Muscle of leg (tissue), 3 donors: ENCODE measurements at regions not wholly inside any gene's neighbourhood (a gene's known extent, or its start where the extent isn't known, plus 50 kb on each side); places are given as distances from the start of the nearest gene placed in this dataset.

Experiments
- DNase-seq: peaks from one replicate; pipeline ENCODE4 v3.0.0; 2013
- H3K27ac ChIP-seq: one replicate; pipeline ENCODE4 v1.5.1; 2013; ENCODE audit warnings: mild to moderate bottlenecking, low read length, control low read depth
- H3K27me3 ChIP-seq: one replicate; pipeline ENCODE4 v1.6.1; 2013; ENCODE audit warnings: low read length; ENCODE audit not compliant: control insufficient read depth, insufficient read depth
- H3K36me3 ChIP-seq: one replicate; pipeline ENCODE4 v1.6.1; 2013; ENCODE audit warnings: low read length; ENCODE audit not compliant: control insufficient read depth, insufficient read depth
- H3K4me1 ChIP-seq: one replicate; pipeline ENCODE4 v1.6.1; 2013; ENCODE audit warnings: low read length; ENCODE audit not compliant: control insufficient read depth, insufficient read depth
- H3K4me3 ChIP-seq: one replicate; pipeline ENCODE4 v1.5.1; 2013; ENCODE audit warnings: low read length, control low read depth
- H3K9me3 ChIP-seq: replicated peaks from 2 replicates; pipeline ENCODE4 v1.6.1; 2013; ENCODE audit warnings: low read depth, low read length; ENCODE audit not compliant: control insufficient read depth
- WGBS: methylation state at CpG from one replicate; pipeline ENCODE4 v1.1.5; 2013; ENCODE audit warnings: missing lambda C conversion rate; ENCODE audit not compliant: insufficient coverage; 5-methylcytosine and 5-hydroxymethylcytosine counted together

DNA sequence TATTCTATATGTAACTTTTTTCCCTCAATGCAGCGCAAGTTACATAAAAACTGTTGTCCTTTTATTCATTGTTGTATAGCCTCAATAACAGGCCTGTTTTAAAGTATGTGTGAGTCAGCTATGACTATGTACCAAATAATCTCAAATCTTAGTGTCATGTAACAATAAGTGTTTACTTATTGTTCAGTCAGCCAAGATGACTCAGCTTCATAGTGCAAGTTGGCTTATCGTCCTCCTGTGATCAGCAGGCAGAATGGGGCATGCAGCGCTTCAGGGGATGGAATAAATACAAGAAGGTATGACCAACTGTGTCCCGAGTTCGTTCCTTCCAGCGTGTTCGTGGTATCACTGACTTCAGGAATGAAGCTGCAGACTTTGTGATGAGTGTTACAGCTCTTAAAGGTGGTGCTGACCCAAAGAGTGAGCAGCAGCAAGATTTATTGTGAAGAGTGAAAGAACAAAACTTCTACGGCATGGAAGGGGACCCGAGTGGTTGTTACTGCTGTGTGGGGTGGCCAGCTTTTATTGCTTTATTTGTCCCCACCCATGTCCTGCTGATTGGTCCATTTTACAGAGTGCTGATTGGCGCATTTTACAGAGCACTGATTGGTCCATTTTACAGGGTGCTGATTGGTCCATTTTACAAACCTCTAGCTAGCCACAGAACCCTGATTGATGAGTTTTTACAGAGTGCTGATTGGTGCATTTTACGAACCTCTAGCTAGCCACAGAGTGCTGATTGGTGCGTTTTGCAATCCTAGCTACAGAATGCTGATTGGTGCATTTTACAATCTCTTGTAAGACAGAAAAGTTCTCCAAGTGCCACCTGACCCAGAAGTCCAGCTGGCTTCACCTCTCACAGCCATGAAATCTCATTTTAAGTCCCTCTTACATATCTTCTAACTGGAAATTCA lies 1016.0 kb downstream of the MCTP2 start:
- Histone ChIP-seq H3K36me3 (no peaks in the 10 kb centered on the region), H3K4me1 (no peaks in the 10 kb centered on the region), H3K27ac (no peak overlapping the region), H3K9me3 (no peaks in the 10 kb centered on the region), H3K27me3 (no peaks in the 10 kb centered on the region), H3K4me3 (no peak overlapping the region)
- 91% methylated on average over 7 of the region's 12 CpGs for WGBS
- no peak for DNase-seq

DNA sequence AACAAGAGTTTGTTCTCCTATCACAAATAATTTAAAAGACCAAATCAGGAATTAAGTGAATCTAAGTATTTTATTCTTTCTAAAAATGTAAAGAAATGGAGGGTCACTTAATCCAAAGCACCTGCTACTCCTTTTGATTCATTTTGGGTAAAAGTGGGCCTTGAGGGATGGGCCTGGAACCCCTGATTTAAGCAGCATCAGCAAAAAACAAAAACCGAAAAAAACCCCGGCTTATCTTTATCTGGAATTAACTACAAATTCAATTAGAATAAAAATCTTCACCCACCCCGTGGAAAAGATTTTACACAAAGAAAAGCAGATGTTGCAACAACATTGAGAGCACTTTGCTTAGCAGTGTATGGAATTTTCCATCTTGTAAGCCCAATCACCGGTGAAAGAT lies 1018.2 kb downstream of the MCTP2 start:
- Histone ChIP-seq H3K36me3 (no peaks in the 10 kb centered on the region), H3K4me3 (no peak overlapping the region), H3K4me1 (no peaks in the 10 kb centered on the region), H3K27ac (no peak overlapping the region), H3K27me3 (no peaks in the 10 kb centered on the region), H3K9me3 (no peaks in the 10 kb centered on the region)
- WGBS: no CpG with 5 or more reads among the region's 4 CpGs
- no peak for DNase-seq

DNA sequence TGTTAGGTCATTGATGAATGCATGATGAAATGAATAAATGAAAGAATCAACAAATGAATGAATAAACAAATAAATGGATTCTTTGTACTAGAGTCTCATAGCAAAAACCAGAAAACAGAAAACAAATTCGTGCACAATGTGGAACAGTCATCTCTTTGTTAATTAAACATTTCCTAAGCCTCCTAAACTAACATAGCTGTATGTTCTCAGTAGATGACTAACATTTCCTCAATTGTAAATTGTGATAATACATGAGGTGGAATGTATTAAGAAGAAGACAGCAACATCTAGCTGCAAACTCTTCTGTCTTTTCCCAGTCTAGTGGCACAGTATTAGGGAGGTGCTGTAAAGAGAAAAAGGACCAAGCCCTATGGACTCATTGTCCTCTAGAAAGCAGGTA lies 1021.0 kb downstream of the MCTP2 start:
- no CpG with 5 or more reads among the region's 1 CpG for WGBS
- no peaks in the 10 kb centered on the region for H3K9me3 ChIP-seq
- H3K27me3 ChIP-seq: no peaks in the 10 kb centered on the region
- no peaks in the 10 kb centered on the region for H3K36me3 ChIP-seq
- H3K4me3 ChIP-seq: no peak overlapping the region
- H3K4me1 ChIP-seq: no peaks in the 10 kb centered on the region
- no peak overlapping the region for H3K27ac ChIP-seq
- no peak for DNase-seq

DNA sequence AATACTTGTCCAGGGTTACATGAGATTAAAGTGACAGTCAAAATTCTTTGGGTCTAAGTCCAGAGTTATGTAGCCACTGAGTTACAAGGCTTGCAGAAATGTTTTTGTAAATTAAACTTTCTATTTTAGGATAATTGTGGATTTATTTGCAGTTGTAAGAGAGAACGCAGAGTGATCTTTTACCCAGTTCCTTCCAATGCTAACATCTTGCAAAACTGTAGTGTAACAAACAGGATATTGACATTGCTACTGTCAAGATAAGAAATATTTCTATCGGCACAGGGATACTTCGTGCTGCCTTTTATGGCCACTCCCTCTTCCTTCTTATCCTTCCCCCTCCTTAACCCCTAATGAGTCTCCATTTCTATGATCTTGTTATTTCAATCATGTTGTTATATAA lies 1022.9 kb downstream of the MCTP2 start:
- H3K4me3 ChIP-seq: no peak overlapping the region
- no CpG with 5 or more reads among the region's 3 CpGs for WGBS
- no peaks in the 10 kb centered on the region for H3K4me1 ChIP-seq
- no peak for DNase-seq
- no peaks in the 10 kb centered on the region for H3K27me3 ChIP-seq
- H3K9me3 ChIP-seq: no peaks in the 10 kb centered on the region
- no peak overlapping the region for H3K27ac ChIP-seq
- no peaks in the 10 kb centered on the region for H3K36me3 ChIP-seq

DNA sequence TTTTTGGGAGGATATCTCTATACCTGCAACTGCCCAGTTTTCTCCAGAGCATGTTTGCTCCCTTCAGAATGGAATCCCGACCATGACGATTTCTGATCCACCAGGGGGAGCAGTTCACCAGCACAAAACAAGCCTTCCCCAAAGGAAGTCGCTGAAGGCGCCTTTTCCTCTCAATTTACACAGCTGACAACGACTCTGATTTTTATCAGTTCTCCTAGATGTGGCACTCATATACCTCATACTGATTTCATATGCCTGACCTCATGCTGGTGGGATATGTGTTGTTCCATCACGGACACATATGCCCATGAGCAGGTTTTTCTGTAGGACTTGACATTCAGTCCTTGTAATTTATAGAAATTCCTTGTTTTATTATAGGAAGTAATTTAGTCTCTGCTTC lies 1028.2 kb downstream of the MCTP2 start:
- Histone ChIP-seq H3K27me3 (no peaks in the 10 kb centered on the region), H3K9me3 (no peaks in the 10 kb centered on the region), H3K36me3 (no peaks in the 10 kb centered on the region), H3K4me3 (no peak overlapping the region), H3K4me1 (peaks cover 6% of the 10 kb centered on the region), H3K27ac (no peak overlapping the region)
- peak; percentile 89 for DNase-seq
- 0% methylated on average over 3 of the region's 6 CpGs for WGBS

DNA sequence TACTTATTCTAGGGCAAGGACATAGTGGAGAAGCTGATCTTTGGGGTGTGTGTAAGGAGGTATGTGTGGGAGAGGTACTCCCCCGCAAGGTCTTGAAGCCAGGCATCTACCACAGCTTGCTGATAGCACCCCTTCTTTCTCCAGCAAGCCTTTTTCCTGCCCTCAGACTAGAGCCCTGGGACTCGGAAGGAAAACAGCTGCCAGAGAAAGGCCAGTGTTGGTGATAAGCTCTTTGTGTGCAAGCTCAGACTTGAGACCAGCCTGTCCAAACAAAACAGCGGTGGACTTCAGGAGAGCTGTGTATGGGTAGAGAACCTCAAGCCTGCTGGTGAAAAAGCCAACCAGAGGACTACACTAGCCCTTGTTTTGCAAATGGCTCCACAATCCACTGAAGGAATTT lies 1028.6 kb downstream of the MCTP2 start:
- Histone ChIP-seq H3K27me3 (no peaks in the 10 kb centered on the region), H3K36me3 (no peaks in the 10 kb centered on the region), H3K9me3 (no peaks in the 10 kb centered on the region), H3K4me1 (peaks cover 6% of the 10 kb centered on the region), H3K27ac (no peak overlapping the region), H3K4me3 (no peak overlapping the region)
- peak; percentile 18 for DNase-seq
- no CpG with 5 or more reads among the region's 3 CpGs for WGBS

DNA sequence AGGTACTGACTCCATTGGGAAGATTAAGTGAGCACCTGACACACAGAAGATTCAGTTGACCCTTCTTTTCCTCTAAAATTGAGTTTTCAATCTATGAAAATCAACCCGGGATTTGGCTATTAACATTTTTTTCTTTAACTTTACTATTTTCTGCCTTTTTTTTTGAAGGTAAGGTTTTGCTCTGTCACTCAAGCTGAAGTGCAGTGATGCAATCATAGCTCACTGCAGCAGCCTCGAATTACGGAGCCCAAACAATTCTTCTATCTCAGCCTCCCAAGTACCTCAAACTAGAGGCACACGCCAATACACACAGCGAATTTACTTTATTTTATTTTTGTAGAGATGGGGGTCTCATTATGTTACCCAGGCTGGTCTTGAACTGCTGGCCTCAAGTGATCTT lies 1029.5 kb downstream of the MCTP2 start:
- no peaks in the 10 kb centered on the region for H3K9me3 ChIP-seq
- H3K36me3 ChIP-seq: no peaks in the 10 kb centered on the region
- no peaks in the 10 kb centered on the region for H3K27me3 ChIP-seq
- H3K27ac ChIP-seq: no peak overlapping the region
- peaks cover 6% of the 10 kb centered on the region for H3K4me1 ChIP-seq
- WGBS: 80% methylated on average over 1 of the region's 5 CpGs
- DNase-seq: no peak
- no peak overlapping the region for H3K4me3 ChIP-seq

DNA sequence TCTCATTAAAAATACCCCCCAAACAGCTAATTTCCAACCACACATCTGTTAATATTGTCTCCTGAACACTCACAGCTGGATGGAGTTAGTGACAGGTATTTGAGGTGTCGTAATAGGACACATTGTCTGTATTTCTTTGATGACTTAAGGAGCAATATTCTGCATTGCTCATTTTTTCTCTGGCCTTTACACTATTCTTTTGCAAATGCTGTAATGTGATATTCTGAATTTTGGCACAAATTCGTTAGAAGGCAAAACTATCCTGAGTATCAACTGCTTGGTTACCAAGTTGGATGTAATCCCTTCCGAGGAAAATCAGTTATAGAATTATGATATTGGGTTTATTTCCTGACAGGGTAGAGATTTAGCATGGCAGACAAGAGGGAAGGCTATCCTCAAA lies 1030.2 kb downstream of the MCTP2 start:
- no peaks in the 10 kb centered on the region for H3K9me3 ChIP-seq
- WGBS: no CpG with 5 or more reads among the region's 3 CpGs
- H3K4me1 ChIP-seq: peaks cover 6% of the 10 kb centered on the region
- peak; percentile 51 for DNase-seq
- no peaks in the 10 kb centered on the region for H3K36me3 ChIP-seq
- H3K27ac ChIP-seq: no peak overlapping the region
- no peaks in the 10 kb centered on the region for H3K27me3 ChIP-seq
- no peak overlapping the region for H3K4me3 ChIP-seq

DNA sequence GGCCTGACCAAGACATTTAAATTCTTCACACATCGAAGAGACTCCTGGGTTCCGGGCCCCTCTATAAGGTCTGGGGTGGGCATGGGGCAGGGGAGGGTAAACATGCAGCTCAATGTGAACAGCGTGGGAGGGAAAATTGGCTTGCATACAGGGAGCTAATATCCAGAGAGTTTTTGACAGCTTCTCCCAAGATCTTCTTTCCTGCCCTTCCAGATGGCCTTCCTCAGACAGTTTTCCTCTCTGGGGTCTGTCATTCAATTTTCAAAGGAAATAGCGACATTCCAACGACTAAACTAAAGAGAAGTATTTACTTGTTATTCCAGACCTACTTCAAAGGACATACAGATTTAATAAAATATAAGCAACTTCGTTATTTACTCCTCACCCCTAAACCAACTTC lies 1030.6 kb downstream of the MCTP2 start:
- no peaks in the 10 kb centered on the region for H3K36me3 ChIP-seq
- H3K27me3 ChIP-seq: no peaks in the 10 kb centered on the region
- peaks cover 8% of the 10 kb centered on the region for H3K4me1 ChIP-seq
- no CpG with 5 or more reads among the region's 6 CpGs for WGBS
- H3K9me3 ChIP-seq: no peaks in the 10 kb centered on the region
- H3K4me3 ChIP-seq: no peak overlapping the region
- H3K27ac ChIP-seq: no peak overlapping the region
- DNase-seq: no peak

DNA sequence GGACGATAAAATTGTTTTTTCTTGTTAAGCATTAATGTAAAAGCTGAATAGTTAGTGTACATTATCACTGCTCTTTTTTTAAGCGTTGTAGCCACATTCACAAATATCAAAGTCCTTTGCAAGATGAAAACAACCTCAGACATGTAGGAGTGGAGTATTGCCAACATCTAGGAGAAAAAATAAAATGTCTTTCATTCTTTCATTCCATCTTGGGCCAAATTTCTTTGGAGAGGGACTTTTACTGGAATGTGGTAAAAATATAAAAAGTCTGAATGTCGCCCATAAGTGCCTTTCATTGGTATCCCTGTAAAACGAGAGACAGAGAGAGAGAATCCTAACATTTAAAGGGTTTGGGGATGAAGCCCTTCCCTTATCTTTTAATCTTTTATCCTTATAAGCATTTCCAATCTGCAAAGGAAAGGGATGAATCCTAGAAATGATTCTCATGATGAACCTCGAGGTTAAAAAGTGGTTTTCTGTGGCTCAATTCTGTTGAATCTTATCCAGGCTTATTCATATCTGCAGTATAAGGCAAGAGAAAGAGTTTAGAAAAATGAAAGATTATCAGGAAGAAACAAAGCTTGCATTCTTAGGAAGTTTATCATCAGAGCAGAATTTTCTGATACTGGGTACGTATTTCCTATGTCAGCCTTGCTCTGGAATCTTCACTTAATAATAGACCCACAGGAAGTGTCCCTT lies 1031.7 kb downstream of the MCTP2 start:
- Histone ChIP-seq H3K4me3 (no peak overlapping the region), H3K27ac (no peak overlapping the region), H3K36me3 (no peaks in the 10 kb centered on the region), H3K4me1 (peaks cover 11% of the 10 kb centered on the region), H3K27me3 (no peaks in the 10 kb centered on the region), H3K9me3 (no peaks in the 10 kb centered on the region)
- DNase-seq: no peak
- WGBS: no CpG with 5 or more reads among the region's 6 CpGs
